ENCODE measurements at regions not wholly inside any gene's neighbourhood (a gene's known extent, or its start where the extent isn't known, plus 50 kb on each side); places are given as distances from the start of the nearest gene placed in this dataset.
A peak's percentile ranks its signal among the peaks of the same experiment; 100 is the strongest.

GRCh38 chr4:101501421-101501820 lies 154.1 kb upstream of the PPP3CA start:
- no peak overlapping the region for H3K27ac Mint-ChIP-seq
- H3F3A ChIP-seq (ENCODE audit: low read depth), result no peaks in the 10 kb centered on the region
- no peaks in the 10 kb centered on the region for H3K36me3 Mint-ChIP-seq
- no peaks in the 10 kb centered on the region for H3K27me3 ChIP-seq
- no peaks in the 10 kb centered on the region for H3K79me2 ChIP-seq (ENCODE audit: low read depth)
- H3K9me3 Mint-ChIP-seq, result no peaks in the 10 kb centered on the region
- no peaks in the 10 kb centered on the region for H3K27me3 Mint-ChIP-seq (ENCODE audit: insufficient read depth, low read depth)
- no peak overlapping the region for H2AFZ ChIP-seq (replicated peaks)
- H3K9ac ChIP-seq, result no peak overlapping the region
- no peaks in the 10 kb centered on the region for H3K9me3 ChIP-seq (ENCODE audit: low read depth)
- no peak overlapping the region for H3K4me3 Mint-ChIP-seq
- no peak overlapping the region for H3K4me3 ChIP-seq
- H3K4me1 ChIP-seq, result no peaks in the 10 kb centered on the region
- TF ChIP-seq EZH2 (IDR thresholded peaks at IDR 0.05), result no peak
- TF ChIP-seq EZH2phosphoT487 (IDR thresholded peaks at IDR 0.05), result no peak
- TF ChIP-seq, protein P1, sequence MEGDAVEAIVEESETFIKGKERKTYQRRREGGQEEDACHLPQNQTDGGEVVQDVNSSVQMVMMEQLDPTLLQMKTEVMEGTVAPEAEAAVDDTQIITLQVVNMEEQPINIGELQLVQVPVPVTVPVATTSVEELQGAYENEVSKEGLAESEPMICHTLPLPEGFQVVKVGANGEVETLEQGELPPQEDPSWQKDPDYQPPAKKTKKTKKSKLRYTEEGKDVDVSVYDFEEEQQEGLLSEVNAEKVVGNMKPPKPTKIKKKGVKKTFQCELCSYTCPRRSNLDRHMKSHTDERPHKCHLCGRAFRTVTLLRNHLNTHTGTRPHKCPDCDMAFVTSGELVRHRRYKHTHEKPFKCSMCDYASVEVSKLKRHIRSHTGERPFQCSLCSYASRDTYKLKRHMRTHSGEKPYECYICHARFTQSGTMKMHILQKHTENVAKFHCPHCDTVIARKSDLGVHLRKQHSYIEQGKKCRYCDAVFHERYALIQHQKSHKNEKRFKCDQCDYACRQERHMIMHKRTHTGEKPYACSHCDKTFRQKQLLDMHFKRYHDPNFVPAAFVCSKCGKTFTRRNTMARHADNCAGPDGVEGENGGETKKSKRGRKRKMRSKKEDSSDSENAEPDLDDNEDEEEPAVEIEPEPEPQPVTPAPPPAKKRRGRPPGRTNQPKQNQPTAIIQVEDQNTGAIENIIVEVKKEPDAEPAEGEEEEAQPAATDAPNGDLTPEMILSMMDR (IDR thresholded peaks at IDR 0.05), result no peak
- H3K4me2 ChIP-seq, result no peak overlapping the region
- DNase-seq (ENCODE audit: low spot score), result no peak
- no peak overlapping the region for H3K27ac ChIP-seq
- no peaks in the 10 kb centered on the region for H3K36me3 ChIP-seq
- H3K4me1 Mint-ChIP-seq, result no peaks in the 10 kb centered on the region
- H4K20me1 ChIP-seq (ENCODE audit: low read depth), result no peaks in the 10 kb centered on the region

GRCh38 chr4:101500742-101501141 lies 153.4 kb upstream of the PPP3CA start:
- H3K27ac Mint-ChIP-seq, result no peak overlapping the region
- no peak overlapping the region for H3K4me3 Mint-ChIP-seq
- Histone ChIP-seq H3K4me2 (no peak overlapping the region), H3K27me3 (no peaks in the 10 kb centered on the region), H3K4me1 (no peaks in the 10 kb centered on the region), H4K20me1 (ENCODE audit: low read depth) (no peaks in the 10 kb centered on the region), H2AFZ (replicated peaks) (no peak overlapping the region), H3K4me3 (no peak overlapping the region), H3K9me3 (ENCODE audit: low read depth) (no peaks in the 10 kb centered on the region), H3K27ac (no peak overlapping the region), H3K9ac (no peak overlapping the region), H3K79me2 (ENCODE audit: low read depth) (no peaks in the 10 kb centered on the region), H3F3A (ENCODE audit: low read depth) (no peaks in the 10 kb centered on the region), H3K36me3 (no peaks in the 10 kb centered on the region)
- H3K27me3 Mint-ChIP-seq (ENCODE audit: insufficient read depth, low read depth), result no peaks in the 10 kb centered on the region
- H3K36me3 Mint-ChIP-seq, result no peaks in the 10 kb centered on the region
- DNase-seq (ENCODE audit: low spot score), result no peak
- no peaks in the 10 kb centered on the region for H3K9me3 Mint-ChIP-seq
- H3K4me1 Mint-ChIP-seq, result no peaks in the 10 kb centered on the region
- TF ChIP-seq EZH2 (IDR thresholded peaks at IDR 0.05) (no peak), EZH2phosphoT487 (IDR thresholded peaks at IDR 0.05) (no peak)
- TF ChIP-seq, protein P1 (IDR thresholded peaks at IDR 0.05), result no peak

DNA sequence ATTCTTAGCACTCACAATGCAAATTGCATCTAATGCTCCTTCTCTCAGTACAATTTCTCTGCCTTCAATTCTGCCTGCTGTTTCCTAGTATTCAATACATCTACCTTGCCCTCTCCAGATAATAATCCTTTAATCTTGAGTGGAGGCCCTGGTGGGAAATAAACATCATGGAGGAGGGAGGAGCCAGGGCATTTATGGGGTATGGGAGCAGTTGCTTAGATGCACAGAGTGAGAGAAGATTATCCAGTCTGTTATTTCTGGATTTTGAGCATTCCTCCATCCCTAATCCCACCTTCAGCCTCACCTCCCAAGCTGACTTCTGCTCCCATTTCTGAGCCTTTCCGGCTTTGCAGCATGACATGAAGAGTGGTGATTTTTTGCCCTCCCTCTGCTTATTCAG lies 127.9 kb upstream of the PPP3CA start:
- Histone ChIP-seq H3K9me3 (ENCODE audit: low read depth) (no peaks in the 10 kb centered on the region), H4K20me1 (ENCODE audit: low read depth) (no peaks in the 10 kb centered on the region), H3K27ac (no peak overlapping the region), H3K36me3 (no peaks in the 10 kb centered on the region), H3K4me3 (no peak overlapping the region), H3K4me1 (no peaks in the 10 kb centered on the region), H3F3A (ENCODE audit: low read depth) (no peaks in the 10 kb centered on the region), H3K79me2 (ENCODE audit: low read depth) (no peaks in the 10 kb centered on the region), H3K4me2 (no peak overlapping the region), H3K27me3 (no peaks in the 10 kb centered on the region), H2AFZ (replicated peaks) (peak overlapping the region; percentile 82), H3K9ac (no peak overlapping the region)
- H3K27ac Mint-ChIP-seq, result no peak overlapping the region
- DNase-seq (ENCODE audit: low spot score), result no peak
- no peaks in the 10 kb centered on the region for H3K4me1 Mint-ChIP-seq
- H3K9me3 Mint-ChIP-seq, result peaks cover 2% of the 10 kb centered on the region
- H3K4me3 Mint-ChIP-seq, result no peak overlapping the region
- TF ChIP-seq EZH2 (IDR thresholded peaks at IDR 0.05), result no peak
- no peak for TF ChIP-seq EZH2phosphoT487 (IDR thresholded peaks at IDR 0.05)
- TF ChIP-seq, protein P1 (IDR thresholded peaks at IDR 0.05), result no peak
- no peaks in the 10 kb centered on the region for H3K36me3 Mint-ChIP-seq
- no peaks in the 10 kb centered on the region for H3K27me3 Mint-ChIP-seq (ENCODE audit: insufficient read depth, low read depth)
